A549 (cell line): ENCODE measurements at regions not wholly inside any gene's neighbourhood (a gene's known extent, or its start where the extent isn't known, plus 50 kb on each side); places are given as distances from the start of the nearest gene placed in this dataset.

Experiments used
- ATAC-seq, 2 experiments: fragments of 200-7000 bp in 1 of 2; fragments of >200 bp in 1 of 2; cut with Nextera tagmentation in 1 of 2; cut with Tn5 transposase in 1 of 2; 3 replicates each; pipeline versions ENCODE4 v1.8.0 to v1.9.1; 2018 to 2020; ENCODE audit warnings: mild to moderate bottlenecking in 1 of 2, moderate library complexity in 1 of 2
- CTCF ChIA-PET: fragments of 300-600 bp; sonication (Branson Sonifier 250); formaldehyde crosslinking; extraction: SDS; loops from one replicate; lab custom pipeline; 2021; ENCODE audit warnings: antibody characterized with exemption, inconsistent platforms; lab: Yijun Ruan, JAX
- POLR2A ChIA-PET: fragments of 350-600 bp; formaldehyde crosslinking; extraction: SDS; loops from one replicate; lab custom pipeline; 2021; ENCODE audit warnings: antibody characterized with exemption, inconsistent platforms; lab: Yijun Ruan, JAX
- DNase-seq, 2 experiments: peaks; one replicate each; pipeline versions ENCODE4 v3.0.0 to v3.0.0-alpha.2; 2011 to 2016; ENCODE audit warnings: low read depth in 1 of 2, low spot score in 1 of 2
- FAIRE-seq: peaks from 2 replicates; lab custom pipeline; 2011; peaks lifted over from hg19 to GRCh38; lab: Jason Lieb, UNC
- H3K27ac ChIP-seq, 2 experiments: fragments of >200 bp; sonication (Bioruptor Twin); formaldehyde crosslinking; 3 replicates each; pipeline ENCODE4 v1.5.1; 2016 to 2017
- H3K4me1 ChIP-seq: fragments of >200 bp; sonication (Bioruptor Twin); formaldehyde crosslinking; 3 replicates; pipeline ENCODE4 v1.6.1; 2016
- H3K4me2 ChIP-seq: fragments of >200 bp; sonication (Bioruptor Twin); formaldehyde crosslinking; 3 replicates; pipeline ENCODE4 v1.6.1; 2016
- H3K4me3 ChIP-seq: fragments of >200 bp; sonication (Bioruptor Twin); formaldehyde crosslinking; 3 replicates; pipeline ENCODE4 v1.5.1; 2016
- H3K9me3 ChIP-seq: fragments of >200 bp; sonication (Bioruptor Twin); formaldehyde crosslinking; 3 replicates; pipeline ENCODE4 v1.6.1; 2016
- BHLHE40 ChIP-seq: IDR thresholded peaks from 2 replicates; pipeline ENCODE4 v1.6.1; 2012; ENCODE audit warnings: low read depth, low read length, inconsistent platforms
- CBX2 ChIP-seq: fragments of 200-600 bp; sonication (generic); IDR thresholded peaks from 2 replicates; pipeline ENCODE4 v1.6.1; 2016; ENCODE audit warnings: low read depth, mild to moderate bottlenecking, borderline replicate concordance
- CBX8 ChIP-seq: fragments of 200-600 bp; sonication (generic); IDR thresholded peaks from 2 replicates; pipeline ENCODE4 v1.6.1; 2016
- CEBPB ChIP-seq, 2 experiments: fragments of >200 bp in 1 of 2; sonication (Bioruptor Twin) in 1 of 2; formaldehyde crosslinking in 1 of 2; IDR thresholded peaks; 2 replicates each; pipeline ENCODE4 v1.6.1; 2012 to 2016
- EHF ChIP-seq: fragments of 250-450 bp; sonication (Bioruptor Pico); IDR thresholded peaks from 2 replicates; pipeline ENCODE4 v1.5.0; 2020; ENCODE audit warnings: mild to moderate bottlenecking
- FOSL2 ChIP-seq, 2 experiments: fragments of 450-650 bp in 1 of 2; fragments of >200 bp in 1 of 2; sonication (Bioruptor Twin) in 1 of 2; formaldehyde crosslinking; IDR thresholded peaks; 2 replicates each; pipeline versions ENCODE4 v1.5.0 to v1.6.1; 2016 to 2020; ENCODE audit warnings: mild to moderate bottlenecking in 1 of 2, moderate library complexity in 1 of 2
- GATA3 ChIP-seq: IDR thresholded peaks from 2 replicates; pipeline ENCODE4 v1.6.1; 2012; ENCODE audit warnings: borderline replicate concordance
- HEYL ChIP-seq: fragments of 250-450 bp; sonication (Bioruptor Pico); IDR thresholded peaks from 2 replicates; pipeline ENCODE4 v1.8.0; 2021; ENCODE audit warnings: mild to moderate bottlenecking, moderate library complexity
- HOXB13 ChIP-seq: fragments of 250-450 bp; sonication (Bioruptor Pico); IDR thresholded peaks from 2 replicates; pipeline ENCODE4 v1.5.0; 2020; ENCODE audit warnings: low read depth, mild to moderate bottlenecking, moderate library complexity
- JUNB ChIP-seq: fragments of >200 bp; sonication (Bioruptor Twin); formaldehyde crosslinking; IDR thresholded peaks from 2 replicates; pipeline ENCODE4 v1.6.1; 2016
- MAFK ChIP-seq: fragments of 450-650 bp; IDR thresholded peaks from 2 replicates; pipeline ENCODE4 v1.6.1; 2014; ENCODE audit not compliant: partially characterized antibody
- MYC ChIP-seq: IDR thresholded peaks from 2 replicates; pipeline ENCODE4 v1.6.1; 2012; ENCODE audit warnings: mild to moderate bottlenecking, inconsistent platforms, low read length, improper control_type of control experiment, borderline replicate concordance
- NPAS2 ChIP-seq: fragments of 250-450 bp; sonication (Bioruptor Pico); IDR thresholded peaks from 2 replicates; pipeline ENCODE4 v1.8.0; 2022; ENCODE audit warnings: mild to moderate bottlenecking, moderate library complexity, borderline replicate concordance
- PHF8 ChIP-seq: fragments of 200-600 bp; sonication (generic); IDR thresholded peaks from 2 replicates; pipeline ENCODE4 v1.6.1; 2016; ENCODE audit warnings: low read depth, mild to moderate bottlenecking, antibody characterized with exemption, moderate library complexity, borderline replicate concordance
- RCOR1 ChIP-seq: fragments of 150-350 bp; IDR thresholded peaks from 2 replicates; pipeline ENCODE4 v1.6.1; 2014; ENCODE audit warnings: antibody characterized with exemption, low read length, low read depth
- RNF2 ChIP-seq: fragments of 200-600 bp; sonication (generic); IDR thresholded peaks from 2 replicates; pipeline ENCODE4 v1.6.1; 2016; ENCODE audit warnings: low read depth, mild to moderate bottlenecking, antibody characterized with exemption, moderate library complexity, borderline replicate concordance
- TP53 ChIP-seq: fragments of 250-450 bp; sonication (Bioruptor Pico); IDR thresholded peaks from 2 replicates; pipeline ENCODE4 v1.5.0; 2021; ENCODE audit warnings: mild to moderate bottlenecking, moderate library complexity
- ZFP36 ChIP-seq: fragments of 450-650 bp; IDR thresholded peaks from 2 replicates; pipeline ENCODE4 v1.6.1; 2014; ENCODE audit warnings: borderline replicate concordance; ENCODE audit not compliant: partially characterized antibody
- ZSCAN20 ChIP-seq: fragments of 250-450 bp; sonication (Bioruptor Pico); IDR thresholded peaks from 2 replicates; pipeline ENCODE4 v1.8.0; 2022; ENCODE audit warnings: mild to moderate bottlenecking, moderate library complexity
- WGBS: methylation state at CpG from one replicate; pipeline ENCODE4 v1.1.6; 2017; ENCODE audit errors: missing lambda C conversion rate; 5-methylcytosine and 5-hydroxymethylcytosine counted together
- TF ChIP-seq, protein P1 (sequence below): fragments of 250-450 bp; sonication (Bioruptor Pico); IDR thresholded peaks from 2 replicates; pipeline ENCODE4 v1.5.0; 2020; ENCODE audit warnings: low read depth, mild to moderate bottlenecking, moderate library complexity
- TF ChIP-seq, protein P2 (sequence below): fragments of >200 bp; sonication (Bioruptor Twin); formaldehyde crosslinking; IDR thresholded peaks from 2 replicates; pipeline ENCODE4 v1.6.1; 2016
- TF ChIP-seq, protein P3 (sequence below): fragments of >200 bp; sonication (Bioruptor Twin); formaldehyde crosslinking; IDR thresholded peaks from 3 replicates; pipeline ENCODE4 v1.6.1; 2016

DNA sequence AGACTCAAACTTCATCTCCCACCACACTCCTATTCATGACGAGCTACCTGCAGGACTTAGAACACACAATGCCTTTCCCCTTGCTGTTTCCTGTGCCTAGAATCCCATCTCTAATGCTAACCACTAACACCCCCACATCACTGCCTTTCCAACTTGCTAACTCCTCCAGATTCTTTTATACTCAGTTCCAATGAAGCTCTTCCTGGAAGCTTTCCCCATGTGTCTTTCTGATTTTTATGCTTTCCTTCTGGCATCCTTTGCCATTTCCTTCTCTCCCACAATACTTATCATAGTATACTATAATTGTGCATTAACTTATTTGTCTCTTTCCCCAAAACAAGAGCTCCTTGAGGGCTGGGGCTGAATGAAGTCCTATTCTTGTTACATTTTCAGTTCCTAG is 115.3 kb upstream of the PLPPR1 start:
- TF ChIP-seq ZFP36 (no peak), MYC (no peak), ZSCAN20 (CRISPR knock-in tag) (no peak)
- TF ChIP-seq, all 56 proteins: peak for 0
- ChIA-PET CTCF (interaction anchor here (0.6 kb wide), 1 partner anchor 1711 kb away, joined by 3 read pairs; no protein-coding TSS in a partner anchor), POLR2A (no interaction called here)
- Histone ChIP-seq H3K4me2 (no peak overlapping the region), H3K27ac (no peak overlapping the region), H3K9me3 (no peaks in the 10 kb centered on the region), H3K4me1 (no peaks in the 10 kb centered on the region), H3K4me3 (no peak overlapping the region)
- no peak for DNase-seq
- 0% methylated on average over 1 of the region's 1 CpG for WGBS
- no peak for ATAC-seq
- no peak for FAIRE-seq

DNA sequence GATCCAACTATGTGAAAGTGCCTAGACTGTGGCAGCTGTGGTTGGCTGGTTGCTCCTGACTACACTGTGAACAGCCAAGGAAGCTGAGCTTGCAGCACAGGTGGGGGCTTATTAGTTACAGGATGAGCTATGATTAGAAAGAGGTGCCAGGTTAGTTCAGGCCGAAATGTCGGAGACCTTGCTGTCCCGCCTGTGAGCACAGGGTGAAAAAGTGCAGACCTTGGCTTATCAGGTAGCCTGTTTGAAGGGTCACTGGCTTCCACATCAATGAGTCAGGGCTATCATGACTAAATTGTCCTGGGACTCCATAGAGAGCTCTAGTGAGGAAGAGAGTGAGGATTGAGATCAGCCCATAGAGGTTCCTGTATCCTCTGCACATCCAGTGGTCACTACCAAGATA is 114.3 kb upstream of the PLPPR1 start:
- H3K27ac ChIP-seq, result no peak overlapping the region
- ATAC-seq (no peak), FAIRE-seq (no peak), DNase-seq (no peak)
- TF ChIP-seq ZFP36 (no peak), CBX8 (no peak), CEBPB (IDR thresholded peaks at IDR 0.05) (no peak)
- H3K4me2 ChIP-seq, result no peak overlapping the region
- ChIA-PET CTCF (no interaction called here), POLR2A (no interaction called here)
- H3K9me3 ChIP-seq, result no peaks in the 10 kb centered on the region
- 60% methylated on average over 3 of the region's 3 CpGs for WGBS
- no peaks in the 10 kb centered on the region for H3K4me1 ChIP-seq
- H3K4me3 ChIP-seq, result no peak overlapping the region

DNA sequence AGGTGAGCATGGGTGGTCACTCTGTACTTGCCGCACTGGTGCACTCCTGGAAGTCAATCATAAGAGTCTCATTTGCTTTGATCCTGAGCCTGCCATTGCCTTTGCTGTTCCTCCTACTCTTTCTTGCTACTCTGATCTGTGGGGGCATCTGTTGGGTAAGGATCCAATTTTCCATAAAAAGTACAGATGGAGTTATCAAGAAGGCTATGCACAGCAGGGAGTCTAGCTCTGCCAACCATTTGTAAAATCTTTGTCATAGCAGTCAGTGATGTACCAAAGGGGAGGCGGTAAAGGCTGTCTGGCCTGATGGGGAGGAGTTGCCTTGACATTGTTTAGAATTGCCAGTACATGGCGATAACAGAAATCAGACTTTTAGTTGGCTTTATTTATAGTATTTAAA is 109.0 kb upstream of the PLPPR1 start:
- 2% methylated on average over 3 of the region's 3 CpGs for WGBS
- CTCF ChIA-PET, result no interaction called here
- TF ChIP-seq, protein P1, sequence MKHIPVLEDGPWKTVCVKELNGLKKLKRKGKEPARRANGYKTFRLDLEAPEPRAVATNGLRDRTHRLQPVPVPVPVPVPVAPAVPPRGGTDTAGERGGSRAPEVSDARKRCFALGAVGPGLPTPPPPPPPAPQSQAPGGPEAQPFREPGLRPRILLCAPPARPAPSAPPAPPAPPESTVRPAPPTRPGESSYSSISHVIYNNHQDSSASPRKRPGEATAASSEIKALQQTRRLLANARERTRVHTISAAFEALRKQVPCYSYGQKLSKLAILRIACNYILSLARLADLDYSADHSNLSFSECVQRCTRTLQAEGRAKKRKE (CRISPR knock-in tag), result no peak
- TF ChIP-seq EHF (CRISPR knock-in tag), result no peak
- TF ChIP-seq JUNB, result no peak
- TF ChIP-seq, protein P2, sequence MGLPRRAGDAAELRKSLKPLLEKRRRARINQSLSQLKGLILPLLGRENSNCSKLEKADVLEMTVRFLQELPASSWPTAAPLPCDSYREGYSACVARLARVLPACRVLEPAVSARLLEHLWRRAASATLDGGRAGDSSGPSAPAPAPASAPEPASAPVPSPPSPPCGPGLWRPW, result no peak
- TF ChIP-seq RCOR1, result no peak
- no peak for TF ChIP-seq NPAS2
- no peak for TF ChIP-seq BHLHE40
- TF ChIP-seq, protein P3, sequence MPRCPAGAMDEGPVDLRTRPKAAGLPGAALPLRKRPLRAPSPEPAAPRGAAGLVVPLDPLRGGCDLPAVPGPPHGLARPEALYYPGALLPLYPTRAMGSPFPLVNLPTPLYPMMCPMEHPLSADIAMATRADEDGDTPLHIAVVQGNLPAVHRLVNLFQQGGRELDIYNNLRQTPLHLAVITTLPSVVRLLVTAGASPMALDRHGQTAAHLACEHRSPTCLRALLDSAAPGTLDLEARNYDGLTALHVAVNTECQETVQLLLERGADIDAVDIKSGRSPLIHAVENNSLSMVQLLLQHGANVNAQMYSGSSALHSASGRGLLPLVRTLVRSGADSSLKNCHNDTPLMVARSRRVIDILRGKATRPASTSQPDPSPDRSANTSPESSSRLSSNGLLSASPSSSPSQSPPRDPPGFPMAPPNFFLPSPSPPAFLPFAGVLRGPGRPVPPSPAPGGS, result no peak
- TF ChIP-seq CBX2, result no peak
- TF ChIP-seq HEYL, result no peak
- no peak for TF ChIP-seq PHF8
- TF ChIP-seq FOSL2 (IDR thresholded peaks at IDR 0.05), result no peak
- no peak for TF ChIP-seq FOSL2 (CRISPR knock-in tag; IDR thresholded peaks at IDR 0.05)
- no peak for TF ChIP-seq MAFK
- no peak for TF ChIP-seq HOXB13
- TF ChIP-seq RNF2, result no peak
- TF ChIP-seq, all 56 proteins: peak for 0
- no peak overlapping the region for H3K4me3 ChIP-seq
- no peaks in the 10 kb centered on the region for H3K4me1 ChIP-seq
- DNase-seq (no peak), FAIRE-seq (no peak), ATAC-seq (no peak)
- no peak overlapping the region for H3K27ac ChIP-seq
- no peaks in the 10 kb centered on the region for H3K9me3 ChIP-seq
- H3K4me2 ChIP-seq, result no peak overlapping the region
- POLR2A ChIA-PET, result no interaction called here

DNA sequence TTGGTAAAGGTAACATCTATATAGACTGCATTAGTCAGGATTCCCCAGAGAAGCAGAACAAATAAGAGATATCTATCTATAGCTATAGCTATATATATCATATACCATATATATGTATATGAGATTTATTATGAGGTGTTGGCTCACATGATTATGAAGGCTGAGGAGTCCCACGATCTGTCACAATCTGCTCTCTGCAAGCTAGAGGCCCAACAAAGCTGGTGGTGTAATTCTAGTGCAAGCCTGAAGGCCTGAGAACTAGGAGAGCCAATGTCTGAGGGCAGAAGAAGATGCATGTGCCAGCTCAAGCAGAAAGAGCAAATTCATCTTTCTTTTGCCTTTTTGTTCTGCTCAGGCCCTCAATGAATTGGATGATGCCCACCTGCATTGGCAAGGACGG is 102.2 kb upstream of the PLPPR1 start:
- ChIA-PET POLR2A (no interaction called here), CTCF (no interaction called here)
- Histone ChIP-seq H3K4me2 (no peak overlapping the region), H3K9me3 (no peaks in the 10 kb centered on the region), H3K27ac (no peak overlapping the region)
- DNase-seq, result no peak
- ATAC-seq, result no peak
- 3% methylated on average over 2 of the region's 2 CpGs for WGBS
- TF ChIP-seq HEYL (no peak), TP53 (CRISPR knock-in tag) (no peak), GATA3 (no peak)
- TF ChIP-seq, all 56 proteins: peak for 0
- no peak for FAIRE-seq
- H3K4me1 ChIP-seq, result no peaks in the 10 kb centered on the region
- H3K4me3 ChIP-seq, result no peak overlapping the region
